ENCODE measurements at regions not wholly inside any gene's neighbourhood (a gene's known extent, or its start where the extent isn't known, plus 50 kb on each side); places are given as distances from the start of the nearest gene placed in this dataset.
"Not testable (repeated sequence)": the region's sequence is repeated elsewhere in the genome, so short reads cannot be mapped to it uniquely, and the experiment has no call there.

DNA sequence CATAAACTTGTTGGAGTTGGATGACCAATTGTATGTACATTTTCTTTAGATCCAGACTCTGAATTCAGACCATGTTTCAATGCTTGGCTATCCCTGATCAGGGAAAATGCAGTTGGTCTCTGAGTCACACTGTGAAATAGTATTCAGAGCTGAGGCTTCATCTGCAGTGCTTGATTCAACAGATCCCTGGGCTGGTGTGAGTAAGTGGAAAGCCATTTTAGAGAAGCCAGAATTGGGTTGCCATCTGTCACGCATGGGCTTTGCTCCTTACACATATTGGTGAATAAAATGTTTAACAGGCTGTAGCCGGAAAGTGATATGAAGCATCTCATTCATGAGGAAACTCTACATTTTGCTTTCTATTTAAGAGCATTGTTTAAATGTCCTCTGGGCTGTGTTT is 50.0 kb upstream of the ACYP2 start:
- DNase-seq = no peak

DNA sequence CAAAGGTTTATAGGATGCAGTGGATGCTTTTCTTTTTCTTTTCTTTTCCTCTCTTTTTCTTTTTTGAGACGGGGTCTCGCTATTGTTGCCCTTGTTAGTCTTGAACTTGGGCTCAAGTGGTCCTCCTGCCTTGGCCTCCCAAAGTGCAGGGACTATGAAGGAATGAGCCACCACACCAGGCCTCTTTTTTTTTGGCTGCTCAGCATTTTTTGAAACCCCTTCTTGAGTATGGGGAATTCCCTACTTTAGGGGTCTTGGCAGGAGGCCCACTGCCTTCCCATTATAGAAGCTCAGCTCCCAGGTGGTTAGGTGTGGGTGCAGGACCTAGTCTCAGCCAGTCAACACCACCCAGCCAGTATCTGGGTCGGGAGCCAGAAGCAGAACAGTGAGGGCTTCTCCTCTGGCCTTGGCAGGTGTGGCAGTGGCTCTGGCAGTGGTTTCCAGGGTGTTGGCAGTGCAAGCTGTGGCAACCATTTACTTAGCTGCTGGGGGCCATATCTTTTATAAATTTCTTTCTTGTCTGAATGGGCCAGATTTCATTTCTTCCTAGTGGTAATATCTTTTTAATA is 51.4 kb upstream of the ACYP2 start:
- peak; percentile 81 for DNase-seq

DNA sequence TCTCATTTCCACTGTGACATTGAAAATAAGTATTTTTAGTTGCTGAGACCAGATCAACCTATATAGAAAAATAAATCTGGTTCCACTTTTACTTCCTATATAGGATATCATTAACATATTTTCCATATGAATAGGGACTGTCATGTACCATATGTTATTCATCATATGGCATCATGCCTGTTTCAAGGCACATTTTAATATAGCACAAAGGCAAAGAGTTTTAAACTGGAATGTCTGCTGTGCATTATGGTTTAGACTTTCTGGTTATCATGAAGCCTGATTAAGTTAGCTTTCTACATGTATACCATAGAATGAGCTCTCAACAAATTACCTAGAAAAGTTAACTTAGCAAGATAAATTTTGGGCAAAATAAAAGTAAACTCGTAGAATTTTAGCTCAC is 53.0 kb upstream of the ACYP2 start:
- DNase-seq = no peak

DNA sequence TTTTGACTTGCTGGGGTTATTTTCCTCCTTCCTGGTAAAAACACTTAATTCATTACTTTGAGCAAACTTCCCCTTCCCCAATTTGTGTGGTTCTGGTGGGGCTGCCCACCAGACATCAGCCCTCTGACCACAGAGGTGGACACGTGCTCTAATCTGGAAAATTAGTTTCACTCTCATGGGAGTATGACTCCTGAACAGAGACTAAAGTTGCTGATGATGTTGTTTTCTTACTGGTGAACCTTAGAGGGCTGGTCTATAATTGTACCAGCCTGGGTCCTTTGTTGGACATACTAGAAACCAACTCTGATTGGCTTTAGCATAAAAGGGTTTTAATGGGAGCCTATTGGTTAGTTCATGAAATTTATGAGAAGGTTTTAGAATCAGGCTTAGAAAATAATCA is 54.1 kb upstream of the ACYP2 start:
- DNase-seq = peak; percentile 61

DNA sequence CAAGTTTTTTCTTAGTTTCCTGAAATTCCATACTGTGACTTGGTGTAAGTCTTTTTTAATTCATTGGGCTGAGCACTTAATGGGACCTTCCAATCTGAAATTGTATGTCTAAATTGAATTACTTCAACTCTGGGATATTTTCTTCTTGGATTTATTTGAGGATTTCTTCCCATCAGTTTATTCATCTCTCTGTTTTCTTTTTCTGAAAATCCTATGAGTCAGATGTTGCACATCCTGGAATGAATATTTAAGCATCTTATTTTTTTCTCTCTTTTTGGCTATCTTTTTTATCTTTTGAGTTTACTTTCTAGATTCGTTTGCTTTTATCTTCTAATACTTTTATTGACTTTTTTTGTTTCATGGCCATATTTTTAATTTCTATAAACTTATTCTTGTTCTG is 55.4 kb upstream of the ACYP2 start:
- DNase-seq = no peak

DNA sequence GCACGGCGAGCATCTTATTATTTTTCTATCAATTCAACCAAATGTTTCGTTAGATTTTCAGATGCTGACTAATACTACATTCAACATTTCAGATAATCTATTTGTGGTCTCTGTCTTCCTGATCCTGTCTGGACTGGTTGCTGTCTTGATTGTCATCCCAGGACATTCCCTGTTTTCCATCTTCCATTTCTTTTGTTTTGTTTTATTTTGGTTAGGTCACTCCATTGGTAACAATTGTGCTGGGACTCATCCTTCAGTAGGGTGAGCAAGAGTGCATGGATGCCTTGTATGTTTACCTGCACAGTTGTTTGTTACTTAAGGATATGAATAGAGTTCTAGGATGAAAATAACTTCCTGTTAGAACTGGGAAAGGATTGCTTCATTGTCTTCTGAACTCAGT is 55.9 kb upstream of the ACYP2 start:
- DNase-seq = no peak

DNA sequence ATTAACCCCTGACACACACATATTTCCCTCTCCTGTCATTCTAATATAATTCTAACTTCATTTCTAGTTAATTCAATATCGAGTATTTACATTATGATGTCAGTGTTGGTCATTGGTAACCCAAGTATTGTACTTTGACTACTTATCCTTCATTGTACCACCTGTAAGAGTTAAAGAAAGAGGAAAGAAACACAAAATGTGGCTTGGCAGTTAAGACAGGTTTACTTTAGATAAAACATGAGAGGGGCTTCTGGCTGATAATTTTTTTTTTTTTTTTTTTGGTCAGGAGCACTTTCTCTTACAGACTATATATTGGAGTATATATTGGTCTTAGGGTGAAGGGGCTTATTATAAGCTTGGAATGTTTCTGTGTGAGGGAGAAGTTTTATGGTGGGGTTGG is 57.0 kb upstream of the ACYP2 start:
- DNase-seq = no peak

DNA sequence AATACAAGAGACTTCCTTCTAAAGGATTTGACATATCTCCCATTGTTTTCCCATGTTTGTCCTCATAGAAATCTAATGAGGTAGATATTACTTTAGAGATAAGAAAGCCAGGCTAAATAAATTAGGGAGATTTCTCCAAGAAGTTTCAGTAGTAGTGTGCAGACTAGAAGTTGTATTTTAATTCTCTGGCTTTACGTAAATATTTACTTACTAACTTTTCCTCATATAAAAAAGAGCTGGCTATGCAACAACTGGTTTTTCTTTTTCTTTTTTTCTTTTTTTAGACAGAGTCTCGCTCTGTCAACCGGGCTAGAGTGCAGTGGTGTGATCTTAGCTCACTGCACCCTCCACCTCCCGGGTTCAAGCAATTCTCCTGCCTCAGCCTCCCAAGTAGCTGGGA is 60.6 kb upstream of the ACYP2 start:
- DNase-seq = no peak

DNA sequence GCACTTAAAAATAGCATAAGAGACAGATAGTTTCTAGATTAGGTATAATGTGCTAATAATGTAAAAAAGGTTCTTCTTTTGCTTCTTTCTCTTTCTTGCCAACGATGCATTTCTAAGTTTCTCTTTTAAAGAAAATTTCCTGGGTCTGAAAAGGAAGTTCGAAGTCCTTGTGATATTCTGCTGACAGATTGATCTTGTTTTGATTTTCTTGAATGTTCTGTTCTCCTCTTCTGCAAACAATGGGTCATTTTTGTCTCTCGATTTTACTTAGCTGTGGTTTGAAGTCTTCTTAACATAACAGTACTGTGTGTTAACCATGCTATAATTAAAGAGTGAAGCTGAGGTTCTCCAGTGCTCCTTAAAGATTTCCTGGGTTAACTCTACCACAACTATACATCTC is 61.1 kb upstream of the ACYP2 start:
- DNase-seq = peak; percentile 49

DNA sequence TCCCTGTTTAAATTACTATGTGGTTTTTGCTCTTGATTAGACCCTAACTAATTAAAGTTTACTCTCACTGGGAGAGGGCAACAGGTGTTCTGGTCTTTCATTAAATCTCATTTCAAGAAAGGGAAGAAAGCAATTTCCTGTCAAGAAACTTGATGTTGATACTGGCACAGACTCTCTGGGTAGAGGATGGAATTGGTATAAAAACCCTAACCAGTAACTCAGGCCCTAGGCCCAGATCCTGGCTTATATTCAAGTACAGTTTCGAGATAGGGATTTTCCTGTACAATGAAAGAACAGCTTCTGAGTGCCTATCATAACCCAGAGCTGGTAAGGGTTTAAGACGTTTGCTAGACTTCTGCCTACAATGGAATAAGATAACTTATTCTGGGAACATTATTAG is 61.6 kb upstream of the ACYP2 start:
- DNase-seq = peak; percentile 56

DNA sequence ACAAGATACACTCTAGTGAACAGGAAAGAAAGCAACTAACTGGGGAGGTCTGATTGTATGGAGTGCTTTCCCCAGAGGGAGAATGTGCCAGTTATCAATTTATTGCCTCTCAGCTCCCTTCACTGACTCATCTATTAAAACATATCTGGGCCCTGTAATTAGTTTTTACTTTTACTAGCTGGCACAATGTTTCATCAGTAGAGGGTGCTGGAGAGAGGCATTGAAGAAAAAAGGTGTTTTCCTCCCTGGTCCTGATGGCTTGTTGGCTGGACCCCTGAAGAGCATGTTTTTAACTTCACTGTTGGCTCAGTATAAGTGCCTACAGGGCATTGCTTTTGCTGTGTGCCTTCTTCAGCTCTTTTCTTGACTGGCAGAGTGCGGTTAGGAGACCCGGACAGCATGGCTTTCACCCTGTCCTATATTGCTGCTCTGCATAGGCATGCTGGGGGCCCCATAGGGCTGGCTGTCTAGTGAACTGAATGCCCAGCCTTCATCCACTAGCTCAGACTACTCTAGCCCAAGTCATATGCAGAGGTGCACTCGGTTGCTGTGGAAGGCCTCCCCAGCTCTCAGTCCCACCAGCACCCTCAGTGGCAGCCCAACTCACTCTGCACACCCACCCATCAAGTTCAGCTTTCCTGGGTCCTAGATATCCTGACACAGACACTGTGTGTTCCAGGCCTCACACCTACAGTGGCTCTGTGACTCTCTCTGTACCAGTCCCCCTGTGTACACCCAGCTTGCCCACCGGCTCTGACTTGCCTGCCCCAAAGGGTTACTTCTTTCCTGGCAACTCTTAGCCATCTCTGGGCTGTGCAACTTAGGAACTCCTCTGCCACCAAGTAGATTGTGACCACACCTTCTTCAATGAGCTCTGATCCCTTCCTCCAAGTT is 62.3 kb upstream of the ACYP2 start:
- peak; percentile 32 for DNase-seq

DNA sequence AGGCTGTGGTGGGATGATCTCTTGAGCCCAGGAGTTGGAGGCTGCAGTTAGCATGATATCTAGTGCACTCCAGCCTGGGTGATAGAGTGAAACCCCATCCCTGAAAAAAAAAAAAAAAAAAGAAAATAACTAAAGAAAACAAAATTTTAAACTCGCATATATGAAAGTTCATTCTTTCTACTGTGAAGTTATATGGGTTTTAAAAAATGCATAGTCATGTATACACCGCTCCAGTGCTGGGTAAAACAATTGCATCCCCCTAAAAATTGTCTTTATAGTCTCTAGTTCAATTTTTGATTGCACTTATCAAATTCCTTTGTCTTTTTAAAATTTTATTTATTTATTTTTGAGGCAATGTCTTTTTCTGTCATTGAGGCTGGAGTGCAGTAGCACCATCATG is 65.0 kb upstream of the ACYP2 start:
- no peak for DNase-seq

DNA sequence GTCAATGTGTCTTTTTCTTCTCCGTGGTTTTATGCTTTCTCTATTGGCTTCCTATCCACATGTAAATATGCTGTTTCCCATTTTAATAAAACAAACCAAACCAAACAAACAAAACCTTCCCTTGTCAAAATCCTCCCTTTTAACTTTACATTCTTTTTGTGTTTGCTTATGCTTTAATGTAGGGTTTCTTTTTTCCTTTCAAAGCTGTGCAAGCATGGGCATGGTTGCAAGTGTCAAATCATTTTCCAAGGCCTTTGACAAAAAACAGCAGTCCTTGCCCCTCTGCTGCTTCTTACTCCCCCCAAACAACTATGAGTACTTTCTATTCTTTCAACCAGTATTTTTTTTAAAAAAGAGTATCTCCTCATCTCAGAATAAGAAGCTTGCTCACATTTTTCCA is 66.0 kb upstream of the ACYP2 start:
- no peak for DNase-seq

DNA sequence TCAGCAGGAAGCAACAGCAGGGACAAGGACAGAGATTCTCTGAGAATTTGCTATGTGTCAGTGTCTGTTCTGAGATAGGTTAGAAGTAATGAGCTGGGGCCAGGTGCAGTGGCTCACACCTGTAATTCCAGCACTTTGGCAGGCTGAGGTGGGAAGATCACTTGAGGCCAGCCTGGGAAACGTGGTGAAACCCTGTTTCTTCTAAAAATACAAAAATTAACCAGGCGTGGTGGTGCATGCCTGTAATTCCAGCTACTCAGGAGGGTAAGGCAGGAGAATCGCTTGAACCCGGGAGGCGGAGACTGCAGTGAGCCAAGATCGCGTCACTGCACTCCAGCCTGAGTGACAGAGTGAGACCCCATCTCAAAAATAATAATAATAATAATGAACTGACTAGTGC is 66.5 kb upstream of the ACYP2 start:
- DNase-seq = not testable (repeated sequence)

DNA sequence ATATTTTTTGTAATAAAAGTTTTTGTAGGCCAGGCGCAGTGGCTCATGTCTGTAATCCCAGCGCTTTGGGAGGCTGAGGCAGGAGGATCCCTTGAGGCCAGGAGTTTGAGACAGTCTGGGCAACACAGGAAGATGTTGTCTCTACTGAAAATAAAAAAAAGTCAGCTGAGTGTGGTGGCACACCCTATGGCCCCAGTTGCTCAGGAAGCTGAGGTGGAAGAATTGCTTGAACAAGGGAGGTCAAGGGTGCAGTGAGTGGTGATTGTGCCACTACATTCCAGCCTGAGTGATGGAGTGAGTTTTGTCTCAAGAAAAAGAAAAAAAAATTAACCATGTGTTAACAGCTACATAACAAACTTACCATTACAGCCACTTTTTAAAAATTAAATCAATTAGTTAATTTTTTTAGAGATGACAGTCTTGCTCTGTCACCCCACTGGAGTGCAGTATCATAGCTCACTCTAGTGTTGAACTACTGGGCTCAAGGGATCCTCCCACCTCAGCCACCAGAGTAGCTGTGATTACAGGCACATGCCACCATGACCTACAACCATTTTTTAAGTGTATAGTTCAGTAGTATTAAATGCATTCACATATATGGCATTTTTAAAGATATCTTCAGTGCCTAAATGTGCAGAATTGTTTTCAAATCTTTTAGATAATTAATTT is 67.2 kb upstream of the ACYP2 start:
- DNase-seq = no peak

DNA sequence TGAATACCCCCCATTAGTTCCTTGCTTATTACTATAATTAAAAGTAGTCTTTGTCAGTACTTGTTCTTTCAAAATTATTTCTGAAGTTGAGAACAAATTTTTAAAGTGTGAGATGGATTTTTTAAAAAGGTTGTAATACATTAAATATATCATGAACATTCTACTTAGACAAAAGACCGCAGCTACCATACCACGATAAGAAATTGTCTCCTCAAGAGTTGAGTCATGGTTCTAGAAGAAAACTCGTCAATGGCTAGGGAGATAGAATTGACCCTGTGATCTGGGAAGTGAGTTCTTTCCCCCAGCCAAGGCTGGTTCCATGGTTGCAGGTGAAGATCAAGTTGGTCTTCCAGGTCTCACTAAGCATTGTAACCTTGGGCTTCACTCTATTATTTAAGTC is 67.8 kb upstream of the ACYP2 start:
- DNase-seq = no peak

DNA sequence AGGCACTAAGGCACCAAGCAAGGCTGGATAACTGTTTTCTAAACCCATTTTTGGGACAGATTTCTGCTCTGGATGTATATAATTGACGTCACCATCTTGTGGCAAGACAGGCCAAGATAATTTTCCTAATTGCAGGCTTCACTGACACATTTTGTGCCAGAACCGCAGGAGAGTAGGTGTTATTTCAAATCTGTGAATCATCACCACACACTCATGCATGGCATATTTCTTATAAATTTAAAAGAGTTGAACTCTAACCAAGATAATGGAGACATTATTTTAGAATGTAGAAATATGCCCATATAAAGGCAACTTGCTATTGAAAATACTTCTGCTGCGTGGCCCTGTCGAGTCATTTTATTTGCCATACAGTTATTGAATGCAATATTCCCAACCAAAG is 68.3 kb upstream of the ACYP2 start:
- DNase-seq = no peak

DNA sequence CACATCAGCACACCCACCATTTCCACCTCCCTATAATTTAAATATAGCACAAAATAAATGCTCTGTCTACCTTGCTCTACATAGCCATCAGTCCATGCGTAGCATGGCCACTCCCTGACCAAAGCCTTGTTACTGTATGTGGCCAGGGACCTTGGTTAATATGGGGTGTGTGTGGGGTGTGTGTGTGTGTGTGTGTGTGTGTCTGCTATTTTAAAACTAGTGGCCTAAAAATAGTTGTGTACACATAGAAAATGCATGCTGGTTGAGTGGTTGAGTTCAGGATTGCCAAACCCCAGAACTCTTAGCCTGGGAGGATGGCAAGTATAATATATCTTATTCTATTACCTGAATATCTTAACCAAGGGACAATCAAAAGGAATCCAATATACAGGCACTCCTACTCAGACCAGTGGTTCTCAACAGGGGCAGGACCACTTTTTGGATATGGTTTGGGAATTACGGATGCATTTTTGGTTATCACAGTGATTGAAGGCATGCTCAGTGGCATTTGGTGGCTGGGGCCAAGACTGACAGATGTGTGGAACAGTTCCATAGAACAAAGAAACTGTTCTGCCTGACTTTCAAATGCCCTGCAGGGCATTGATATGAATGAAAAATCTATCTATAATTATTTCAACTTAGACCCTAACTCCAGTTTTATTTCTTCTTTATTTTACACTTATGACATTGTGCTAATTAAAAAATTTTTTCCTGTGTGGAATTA is 72.3 kb upstream of the PSME4 start:
- DNase-seq = no peak

DNA sequence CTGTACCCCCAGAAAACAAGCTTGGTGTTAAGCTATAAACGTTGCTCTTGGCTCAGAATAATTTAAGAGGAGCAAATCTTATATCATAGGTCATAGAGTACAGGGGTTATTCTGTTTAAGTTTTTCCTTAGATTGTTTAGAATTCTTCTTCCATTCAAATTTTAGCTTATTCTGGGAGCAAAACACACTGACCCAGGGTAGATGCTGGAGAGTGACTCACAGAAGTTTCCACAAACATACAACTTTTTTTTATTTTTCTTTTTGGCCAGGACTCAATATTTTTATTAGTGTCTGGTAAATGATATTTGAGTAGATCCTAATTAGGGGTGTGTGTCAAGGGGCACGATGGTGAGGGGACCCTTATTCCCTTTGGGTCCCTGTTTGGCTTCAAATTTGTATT is 71.5 kb upstream of the PSME4 start:
- DNase-seq = no peak

DNA sequence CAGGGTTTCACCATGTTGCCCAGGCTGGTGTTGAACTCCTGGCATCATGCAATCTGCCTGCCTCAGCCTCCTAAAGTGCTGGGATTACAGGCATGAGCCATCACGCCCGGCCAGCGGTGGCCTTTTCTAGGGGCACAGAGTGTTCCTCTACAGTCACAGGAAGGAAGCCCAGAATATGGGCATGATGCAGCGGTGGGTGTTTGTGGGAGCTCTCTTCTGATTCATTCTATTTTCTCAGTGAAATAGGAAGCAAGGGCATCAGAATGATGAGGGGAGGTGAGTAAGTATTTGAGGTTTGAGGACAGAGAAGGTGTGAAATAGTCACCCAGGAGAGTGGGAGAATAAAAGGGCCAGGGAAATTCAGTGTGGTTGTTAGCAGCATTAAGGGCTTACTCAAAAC is 70.3 kb upstream of the PSME4 start:
- no peak for DNase-seq

DNA sequence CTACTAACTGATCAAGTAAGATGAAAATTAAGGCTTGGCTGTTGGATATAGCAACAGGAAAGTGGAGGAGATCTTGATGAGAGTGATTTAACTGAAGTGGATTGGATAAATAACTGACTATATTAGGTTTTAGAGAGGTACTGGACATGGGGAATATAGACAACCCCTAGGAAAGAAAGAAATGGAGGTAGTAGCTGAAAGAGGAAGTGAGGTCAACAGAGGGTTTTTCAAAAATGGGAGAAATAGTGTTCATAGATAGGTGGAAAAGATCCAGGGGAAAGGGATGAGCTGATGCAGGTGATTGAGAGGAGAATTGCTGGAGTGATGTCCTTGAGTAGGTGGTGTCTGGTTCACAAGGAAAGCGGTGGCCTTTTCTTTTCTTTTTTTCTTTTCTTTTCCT is 69.9 kb upstream of the PSME4 start:
- no peak for DNase-seq

DNA sequence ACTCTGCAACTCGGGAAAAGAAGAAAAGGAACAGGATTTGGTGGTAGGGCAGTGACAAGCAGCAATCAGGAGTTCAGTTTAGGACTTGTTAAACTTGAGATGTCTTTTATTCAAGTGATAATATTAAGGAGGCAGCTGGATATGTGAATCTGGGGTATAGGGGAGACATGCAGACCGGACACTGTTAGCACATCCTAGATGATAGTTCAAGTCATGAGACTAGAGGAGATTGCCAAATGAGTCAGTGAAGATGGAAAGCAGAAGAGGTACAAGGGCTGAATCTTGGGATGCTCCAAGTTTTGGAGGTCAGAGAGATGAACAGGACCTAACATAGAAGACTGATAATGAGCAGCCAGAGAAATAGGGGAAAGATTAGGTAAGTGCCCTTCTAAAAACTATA is 69.5 kb upstream of the PSME4 start:
- no peak for DNase-seq

DNA sequence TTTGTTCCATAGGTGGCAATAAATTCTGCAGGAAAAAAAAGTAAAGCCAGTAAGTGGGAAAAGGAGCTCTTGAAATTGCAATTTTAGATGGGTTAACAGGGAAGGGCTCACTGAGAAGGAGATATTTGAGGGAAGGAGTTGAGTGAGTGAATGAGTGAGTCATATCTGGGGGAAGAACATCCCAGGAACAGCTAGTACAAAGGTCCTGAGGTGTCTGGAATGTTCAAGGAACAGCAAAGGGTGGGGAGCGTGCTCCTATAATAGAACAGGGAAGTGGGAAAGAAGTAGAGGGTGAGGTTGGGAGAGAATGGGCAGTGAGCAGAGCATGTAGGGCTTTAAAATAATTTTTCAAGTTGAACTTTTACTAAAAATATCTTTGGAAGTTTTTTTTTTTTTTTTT is 68.0 kb upstream of the PSME4 start:
- DNase-seq = no peak

DNA sequence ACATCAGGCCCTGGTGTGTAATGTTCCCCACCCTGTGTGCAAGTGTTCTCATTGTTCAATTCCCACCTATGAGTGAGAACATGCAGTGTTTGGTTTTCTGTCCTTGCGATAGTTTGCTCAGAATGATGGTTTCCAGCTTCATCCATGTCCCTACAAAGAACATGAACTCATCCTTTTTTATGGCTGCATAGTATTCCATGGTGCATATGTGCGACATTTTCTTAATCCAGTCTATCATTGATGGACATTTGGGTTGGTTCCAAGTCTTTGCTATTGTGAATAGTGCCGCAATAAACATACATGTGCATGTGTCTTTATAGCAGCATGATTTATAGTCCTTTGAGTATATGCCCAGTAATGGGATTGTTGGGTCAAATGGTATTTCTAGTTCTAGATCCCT is 60.5 kb upstream of the PSME4 start:
- DNase-seq = not testable (repeated sequence)

Data from RPMI8226 (cell line).